Colonic mucosa (tissue), 4 donors: ENCODE measurements at regions not wholly inside any gene's neighbourhood (a gene's known extent, or its start where the extent isn't known, plus 50 kb on each side); places are given as distances from the start of the nearest gene placed in this dataset.
"Not testable (repeated sequence)": the region's sequence is repeated elsewhere in the genome, so short reads cannot be mapped to it uniquely, and the experiment has no call there.

Source experiments
- DNase-seq: peaks from one replicate; pipeline ENCODE4 v3.0.0-alpha.2; 2020
- H3K27ac ChIP-seq: fragments of 200-600 bp; one replicate; pipeline ENCODE4 v1.8.0; 2021
- H3K27me3 ChIP-seq: fragments of 200-600 bp; one replicate; pipeline ENCODE4 v1.8.0; 2021
- H3K36me3 ChIP-seq: fragments of 200-600 bp; one replicate; pipeline ENCODE4 v1.8.0; 2021
- H3K4me1 ChIP-seq: fragments of 200-600 bp; one replicate; pipeline ENCODE4 v1.8.0; 2021; ENCODE audit warnings: mild to moderate bottlenecking
- H3K4me3 ChIP-seq: fragments of 200-600 bp; one replicate; pipeline ENCODE4 v1.8.0; 2021
- H3K9ac ChIP-seq, 2 donors: one replicate each; pipeline ENCODE4 v1.7.0; 2013; ENCODE audit warnings: control low read depth in 2 of 2, low read depth in 2 of 2, low read length in 2 of 2
- H3K9me3 ChIP-seq: fragments of 200-600 bp; one replicate; pipeline ENCODE4 v1.8.0; 2021
- CTCF ChIP-seq: fragments of 200-600 bp; IDR thresholded peaks from one replicate; pipeline ENCODE4 v1.8.0; 2022; ENCODE audit warnings: antibody characterized with exemption, mild to moderate bottlenecking
- intact Hi-C: fragments of 100-400 bp; cut with DNase I; formaldehyde crosslinking; loops from one replicate; pipeline ENCODE4 v1.14.1; 2022
- donor health status: healthy.
- donor health status: DM: no; HTN: no; CAD: no.
- donor health status: DM: no; HTN: no; CAD: no.

GRCh38 chr5:124908581-124909451 lies 162.4 kb upstream of the ZNF608 start:
- peak overlapping the region; percentile 46 for H3K27ac ChIP-seq

GRCh38 chr5:124909734-124910133 lies 163.3 kb upstream of the ZNF608 start:
- H3K27ac ChIP-seq = no peak overlapping the region

More at GRCh38 chr5:124908581-124909451, 162.4 kb upstream of the ZNF608 start:
- Histone ChIP-seq H3K4me1 (peaks cover 7% of the 10 kb centered on the region), H3K9me3 (no peaks in the 10 kb centered on the region), H3K36me3 (no peaks in the 10 kb centered on the region), H3K9ac (peak overlapping the region in 1 of 2 donors; percentile 57), H3K27me3 (no peaks in the 10 kb centered on the region), H3K4me3 (no peak overlapping the region)
- TF ChIP-seq CTCF = no peak
- no peak for DNase-seq
- intact Hi-C loops = no loop called here

GRCh38 chr5:124910354-124911016 lies 164.0 kb upstream of the ZNF608 start:
- Histone ChIP-seq H3K36me3 (no peaks in the 10 kb centered on the region), H3K4me1 (peaks cover 7% of the 10 kb centered on the region), H3K27ac (no peak overlapping the region), H3K27me3 (no peaks in the 10 kb centered on the region), H3K9ac (no peak overlapping the region), H3K9me3 (no peaks in the 10 kb centered on the region), H3K4me3 (no peak overlapping the region)
- TF ChIP-seq CTCF = no peak
- intact Hi-C loops = no loop called here
- DNase-seq = no peak

More at GRCh38 chr5:124909734-124910133, 163.3 kb upstream of the ZNF608 start:
- H3K27me3 ChIP-seq = no peaks in the 10 kb centered on the region
- H3K9ac ChIP-seq = no peak overlapping the region
- H3K9me3 ChIP-seq = no peaks in the 10 kb centered on the region
- DNase-seq = no peak
- intact Hi-C loops = no loop called here
- TF ChIP-seq CTCF = no peak
- no peaks in the 10 kb centered on the region for H3K36me3 ChIP-seq
- H3K4me3 ChIP-seq = no peak overlapping the region
- H3K4me1 ChIP-seq = peaks cover 7% of the 10 kb centered on the region

- intact Hi-C loops = no loop called here
- no peak for TF ChIP-seq CTCF
- Histone ChIP-seq H3K36me3 (no peaks in the 10 kb centered on the region), H3K9me3 (no peaks in the 10 kb centered on the region), H3K27me3 (no peaks in the 10 kb centered on the region), H3K4me3 (no peak overlapping the region), H3K27ac (no peak overlapping the region), H3K9ac (no peak overlapping the region), H3K4me1 (no peaks in the 10 kb centered on the region)
- DNase-seq = no peak
Observed at GRCh38 chr5:124912638-124913328, 166.3 kb upstream of the ZNF608 start.

GRCh38 chr5:124913329-124913653 lies 166.9 kb upstream of the ZNF608 start:
- Histone ChIP-seq H3K4me3 (no peak overlapping the region), H3K27me3 (no peaks in the 10 kb centered on the region), H3K27ac (no peak overlapping the region), H3K36me3 (no peaks in the 10 kb centered on the region), H3K9ac (no peak overlapping the region), H3K9me3 (no peaks in the 10 kb centered on the region), H3K4me1 (no peaks in the 10 kb centered on the region)
- intact Hi-C loops = no loop called here
- DNase-seq = no peak
- TF ChIP-seq CTCF = no peak

GRCh38 chr5:124916313-124916712 lies 169.9 kb upstream of the ZNF608 start:
- H3K4me3 ChIP-seq, intact Hi-C loops, H3K27me3 ChIP-seq, H3K9ac ChIP-seq, H3K36me3 ChIP-seq, H3K9me3 ChIP-seq, DNase-seq, H3K4me1 ChIP-seq, H3K27ac ChIP-seq: not testable (repeated sequence)
